LNCAP (cell line): ENCODE measurements at regions not wholly inside any gene's neighbourhood (a gene's known extent, or its start where the extent isn't known, plus 50 kb on each side); places are given as distances from the start of the nearest gene placed in this dataset.

Experiments
- CTCF ChIP-seq: fragments of 450-650 bp; IDR thresholded peaks from 2 replicates; pipeline ENCODE4 v1.5.1; 2017; ENCODE audit warnings: mild to moderate bottlenecking

DNA sequence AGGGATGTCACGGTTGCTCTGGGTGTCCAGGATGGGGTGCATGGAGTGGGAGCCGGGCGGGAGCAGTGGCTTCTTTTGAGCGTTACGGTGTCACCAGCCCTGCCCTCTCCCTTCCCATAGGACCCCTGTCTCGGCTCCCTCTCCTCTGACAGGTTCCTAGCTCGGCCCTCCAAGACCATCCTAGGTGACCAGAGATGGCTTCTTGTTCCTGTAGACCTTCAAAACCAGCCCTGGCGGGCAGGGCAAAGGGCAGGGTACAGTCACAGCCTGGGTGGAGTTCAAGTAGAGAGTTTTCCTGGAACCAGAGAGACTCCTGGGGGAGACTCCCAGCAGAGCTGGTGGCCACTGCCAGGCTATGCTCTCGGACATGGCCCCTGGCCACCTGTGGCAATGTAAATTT is 345.6 kb upstream of the AJAP1 start:
- TF ChIP-seq CTCF = no peak

- no peak for TF ChIP-seq CTCF
Measured at GRCh38 chr1:4309676-4310320, 344.6 kb upstream of the AJAP1 start.

GRCh38 chr1:4310396-4310923 is 343.9 kb upstream of the AJAP1 start:
- TF ChIP-seq CTCF = no peak

DNA sequence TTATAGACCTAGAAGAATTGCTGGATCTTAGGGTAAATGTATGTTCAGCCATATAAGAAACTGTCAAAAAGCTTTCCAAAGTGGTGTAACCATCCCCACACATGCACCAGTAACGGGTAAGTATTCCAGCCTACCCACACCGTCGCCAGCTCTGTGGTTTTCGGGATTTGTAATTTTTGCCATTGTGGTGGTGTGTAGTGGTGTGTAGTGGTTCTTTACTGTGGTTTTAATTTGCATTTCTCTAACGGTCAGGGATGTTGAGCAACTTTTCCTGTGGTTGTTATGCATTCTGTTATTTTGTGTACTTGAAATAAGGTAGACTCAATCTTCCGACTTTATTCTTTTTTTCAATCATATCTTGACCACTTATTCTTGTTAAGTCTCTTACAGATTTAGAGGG is 342.4 kb upstream of the AJAP1 start:
- TF ChIP-seq CTCF = no peak

DNA sequence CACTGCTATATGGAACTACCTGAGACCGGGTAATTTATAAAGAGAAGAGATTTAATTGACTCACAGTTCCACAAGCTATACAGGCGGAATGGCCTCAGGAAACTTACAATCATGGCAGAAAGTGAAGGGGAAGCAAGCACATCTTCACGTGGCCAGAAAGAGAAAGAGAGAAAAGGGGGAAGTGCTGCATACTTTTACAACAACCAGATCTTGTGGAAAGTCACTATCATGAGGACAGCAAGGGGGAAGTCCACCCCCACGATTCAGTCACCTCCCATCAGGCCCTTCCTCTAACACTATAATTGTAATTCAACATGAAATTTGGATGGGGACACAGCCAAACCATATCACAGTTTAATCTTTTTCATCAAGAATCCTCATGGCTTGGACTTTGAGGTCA is 339.2 kb upstream of the AJAP1 start:
- no peak for TF ChIP-seq CTCF

- no peak for TF ChIP-seq CTCF
Measured at GRCh38 chr1:4317207-4317606, 337.2 kb upstream of the AJAP1 start.

DNA sequence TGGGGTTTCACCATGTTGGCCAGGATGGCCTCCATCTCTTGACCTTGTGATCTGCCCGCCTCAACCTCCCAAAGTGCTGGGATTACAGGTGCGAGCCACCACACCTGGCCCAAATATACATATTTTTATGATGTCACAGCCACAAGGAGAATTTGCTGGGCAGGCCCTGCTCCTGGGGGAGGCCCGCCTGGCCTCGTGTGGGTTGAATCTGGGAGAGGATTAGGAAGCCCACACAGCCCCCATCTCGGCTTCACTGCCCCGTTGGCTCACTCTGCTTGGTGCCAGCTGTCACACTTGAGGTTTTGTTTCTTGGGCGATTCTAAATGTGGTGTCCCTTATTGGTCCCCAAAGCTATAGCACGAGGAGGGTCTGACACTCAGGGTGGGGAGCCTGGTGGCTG is 335.7 kb upstream of the AJAP1 start:
- no peak for TF ChIP-seq CTCF

DNA sequence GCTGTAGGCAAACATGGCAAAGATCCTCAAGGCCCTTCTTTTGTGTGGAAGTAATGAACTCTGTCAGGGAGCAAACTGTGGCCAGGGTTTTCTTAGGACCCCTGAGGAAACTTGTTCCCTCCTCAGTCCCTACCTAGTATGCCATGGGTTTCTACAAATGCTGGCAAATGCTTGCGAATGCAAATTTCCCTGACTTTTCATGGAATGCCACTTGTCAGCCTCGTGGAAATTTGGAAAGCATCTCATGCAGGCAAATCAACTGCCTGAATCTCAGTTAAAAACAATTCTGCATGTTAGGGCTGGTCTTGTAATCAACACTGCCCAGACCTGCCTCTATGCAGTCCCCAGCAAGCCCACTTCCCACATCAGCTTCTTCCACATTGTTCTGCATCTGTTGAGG is 334.9 kb upstream of the AJAP1 start:
- no peak for TF ChIP-seq CTCF
